ENCODE measurements at regions not wholly inside any gene's neighbourhood (a gene's known extent, or its start where the extent isn't known, plus 50 kb on each side); places are given as distances from the start of the nearest gene placed in this dataset.
"Not testable (repeated sequence)": the region's sequence is repeated elsewhere in the genome, so short reads cannot be mapped to it uniquely, and the experiment has no call there.

GRCh38 chr4:55255179-55255578 is 90.9 kb upstream of the SRD5A3 start:
- Mint-ChIP-seq H3K4me1 (ENCODE audit: low read depth) (no peaks in the 10 kb centered on the region), H3K4me3 (no peak overlapping the region)
- CTCF ChIA-PET = no interaction called here

GRCh38 chr4:55256787-55257186 is 89.3 kb upstream of the SRD5A3 start:
- no peaks in the 10 kb centered on the region for H3K36me3 Mint-ChIP-seq (ENCODE audit: low read depth)
- CTCF ChIA-PET = no interaction called here
- H3K4me3 Mint-ChIP-seq = no peak overlapping the region

More at GRCh38 chr4:55255179-55255578, 90.9 kb upstream of the SRD5A3 start:
- peaks cover 7% of the 10 kb centered on the region for H3K27me3 Mint-ChIP-seq (ENCODE audit: low read depth)
- no peaks in the 10 kb centered on the region for H3K9me3 Mint-ChIP-seq (ENCODE audit: insufficient read depth)
- no peaks in the 10 kb centered on the region for H3K36me3 Mint-ChIP-seq (ENCODE audit: low read depth)
- ATAC-seq (no peak), DNase-seq (no peak)
- POLR2A ChIA-PET = no interaction called here
- H3K27ac Mint-ChIP-seq = no peak overlapping the region

GRCh38 chr4:55258152-55258865 is 87.7 kb upstream of the SRD5A3 start:
- CTCF ChIA-PET = no interaction called here
- no peaks in the 10 kb centered on the region for H3K36me3 Mint-ChIP-seq (ENCODE audit: low read depth)
- H3K9me3 Mint-ChIP-seq (ENCODE audit: insufficient read depth) = no peaks in the 10 kb centered on the region
- POLR2A ChIA-PET = no interaction called here
- peaks cover 7% of the 10 kb centered on the region for H3K27me3 Mint-ChIP-seq (ENCODE audit: low read depth)
- H3K27ac Mint-ChIP-seq = no peak overlapping the region
- no peak overlapping the region for H3K4me3 Mint-ChIP-seq
- no peaks in the 10 kb centered on the region for H3K4me1 Mint-ChIP-seq (ENCODE audit: low read depth)
- DNase-seq (no peak), ATAC-seq (no peak)

More at GRCh38 chr4:55256787-55257186, 89.3 kb upstream of the SRD5A3 start:
- Mint-ChIP-seq H3K9me3 (ENCODE audit: insufficient read depth) (no peaks in the 10 kb centered on the region), H3K4me1 (ENCODE audit: low read depth) (no peaks in the 10 kb centered on the region), H3K27ac (no peak overlapping the region), H3K27me3 (ENCODE audit: low read depth) (peaks cover 7% of the 10 kb centered on the region)
- no peak for ATAC-seq
- no peak for DNase-seq
- POLR2A ChIA-PET = no interaction called here

- Mint-ChIP-seq H3K4me1 (ENCODE audit: low read depth) (no peaks in the 10 kb centered on the region), H3K9me3 (ENCODE audit: insufficient read depth) (no peaks in the 10 kb centered on the region), H3K4me3 (no peak overlapping the region), H3K36me3 (ENCODE audit: low read depth) (no peaks in the 10 kb centered on the region), H3K27me3 (ENCODE audit: low read depth) (peaks cover 7% of the 10 kb centered on the region), H3K27ac (no peak overlapping the region)
- ChIA-PET POLR2A (no interaction called here), CTCF (interaction anchor here (0.6 kb wide), 1 partner anchor 69 kb away, joined by 3 read pairs; no protein-coding TSS in a partner anchor)
- DNase-seq (no peak), ATAC-seq (no peak)
Measured at GRCh38 chr4:55259294-55259693, 86.7 kb upstream of the SRD5A3 start.

- no peak overlapping the region for H3K4me3 Mint-ChIP-seq
- H3K4me1 Mint-ChIP-seq (ENCODE audit: low read depth) = peaks cover 2% of the 10 kb centered on the region
- peaks cover 10% of the 10 kb centered on the region for H3K27me3 Mint-ChIP-seq (ENCODE audit: low read depth)
- no peaks in the 10 kb centered on the region for H3K36me3 Mint-ChIP-seq (ENCODE audit: low read depth)
- H3K9me3 Mint-ChIP-seq (ENCODE audit: insufficient read depth) = no peaks in the 10 kb centered on the region
- no peak overlapping the region for H3K27ac Mint-ChIP-seq
- no peak for DNase-seq
- CTCF ChIA-PET = no interaction called here
- POLR2A ChIA-PET = no interaction called here
- no peak for ATAC-seq
Measured at GRCh38 chr4:55269470-55269869, 76.6 kb upstream of the SRD5A3 start.

GRCh38 chr4:55269995-55270394 is 76.0 kb upstream of the SRD5A3 start:
- DNase-seq (no peak), ATAC-seq (no peak)
- ChIA-PET POLR2A (no interaction called here), CTCF (no interaction called here)
- Mint-ChIP-seq H3K4me3 (no peak overlapping the region), H3K27ac (no peak overlapping the region), H3K27me3 (ENCODE audit: low read depth) (peaks cover 10% of the 10 kb centered on the region), H3K9me3 (ENCODE audit: insufficient read depth) (no peaks in the 10 kb centered on the region), H3K36me3 (ENCODE audit: low read depth) (no peaks in the 10 kb centered on the region), H3K4me1 (ENCODE audit: low read depth) (peaks cover 2% of the 10 kb centered on the region)

GRCh38 chr4:55270481-55270880 is 75.6 kb upstream of the SRD5A3 start:
- no peak overlapping the region for H3K27ac Mint-ChIP-seq
- H3K9me3 Mint-ChIP-seq (ENCODE audit: insufficient read depth) = no peaks in the 10 kb centered on the region
- no peaks in the 10 kb centered on the region for H3K36me3 Mint-ChIP-seq (ENCODE audit: low read depth)
- no peak overlapping the region for H3K4me3 Mint-ChIP-seq
- CTCF ChIA-PET = interaction anchor here (0.5 kb wide), 1 partner anchor 728 kb away, joined by 3 read pairs; no protein-coding TSS in a partner anchor
- DNase-seq (no peak), ATAC-seq (no peak)
- peaks cover 10% of the 10 kb centered on the region for H3K27me3 Mint-ChIP-seq (ENCODE audit: low read depth)
- H3K4me1 Mint-ChIP-seq (ENCODE audit: low read depth) = peaks cover 2% of the 10 kb centered on the region
- POLR2A ChIA-PET = no interaction called here

- Mint-ChIP-seq H3K27ac (no peak overlapping the region), H3K4me3 (no peak overlapping the region), H3K4me1 (ENCODE audit: low read depth) (peaks cover 2% of the 10 kb centered on the region), H3K36me3 (ENCODE audit: low read depth) (no peaks in the 10 kb centered on the region), H3K27me3 (ENCODE audit: low read depth) (peaks cover 9% of the 10 kb centered on the region), H3K9me3 (ENCODE audit: insufficient read depth) (no peaks in the 10 kb centered on the region)
- ChIA-PET CTCF (no interaction called here), POLR2A (no interaction called here)
- DNase-seq = no peak
- no peak for ATAC-seq
Measured at GRCh38 chr4:55272102-55272501, 73.9 kb upstream of the SRD5A3 start.

- Mint-ChIP-seq H3K27ac (no peak overlapping the region), H3K9me3 (ENCODE audit: insufficient read depth) (no peaks in the 10 kb centered on the region), H3K27me3 (ENCODE audit: low read depth) (peaks cover 7% of the 10 kb centered on the region), H3K36me3 (ENCODE audit: low read depth) (no peaks in the 10 kb centered on the region), H3K4me1 (ENCODE audit: low read depth) (peaks cover 2% of the 10 kb centered on the region), H3K4me3 (no peak overlapping the region)
- ATAC-seq (no peak), DNase-seq (no peak)
- ChIA-PET POLR2A (no interaction called here), CTCF (no interaction called here)
Measured at GRCh38 chr4:55272589-55272988, 73.5 kb upstream of the SRD5A3 start.

- H3K36me3 Mint-ChIP-seq (ENCODE audit: low read depth) = no peaks in the 10 kb centered on the region
- H3K27ac Mint-ChIP-seq = no peak overlapping the region
- no peaks in the 10 kb centered on the region for H3K4me1 Mint-ChIP-seq (ENCODE audit: low read depth)
- POLR2A ChIA-PET = no interaction called here
- CTCF ChIA-PET = no interaction called here
- no peak overlapping the region for H3K4me3 Mint-ChIP-seq
- DNase-seq = no peak
- H3K27me3 Mint-ChIP-seq (ENCODE audit: low read depth) = peaks cover 5% of the 10 kb centered on the region
- peaks cover 4% of the 10 kb centered on the region for H3K9me3 Mint-ChIP-seq (ENCODE audit: insufficient read depth)
- ATAC-seq = no peak
Measured at GRCh38 chr4:55277011-55277410, 69.0 kb upstream of the SRD5A3 start.

GRCh38 chr4:55278316-55278715 is 67.7 kb upstream of the SRD5A3 start:
- no peaks in the 10 kb centered on the region for H3K36me3 Mint-ChIP-seq (ENCODE audit: low read depth)
- ATAC-seq = no peak
- ChIA-PET POLR2A (no interaction called here), CTCF (no interaction called here)
- H3K27me3 Mint-ChIP-seq (ENCODE audit: low read depth) = no peaks in the 10 kb centered on the region
- H3K4me3 Mint-ChIP-seq = no peak overlapping the region
- H3K27ac Mint-ChIP-seq = no peak overlapping the region
- H3K9me3 Mint-ChIP-seq (ENCODE audit: insufficient read depth) = peaks cover 4% of the 10 kb centered on the region
- no peaks in the 10 kb centered on the region for H3K4me1 Mint-ChIP-seq (ENCODE audit: low read depth)
- DNase-seq = no peak

- H3K4me3 Mint-ChIP-seq; H3K36me3 Mint-ChIP-seq (ENCODE audit: low read depth); H3K27me3 Mint-ChIP-seq (ENCODE audit: low read depth); CTCF ChIA-PET; ATAC-seq; POLR2A ChIA-PET; H3K4me1 Mint-ChIP-seq (ENCODE audit: low read depth); DNase-seq; H3K27ac Mint-ChIP-seq: not testable (repeated sequence)
- peaks cover 16% of the 10 kb centered on the region for H3K9me3 Mint-ChIP-seq (ENCODE audit: insufficient read depth)
Measured at GRCh38 chr4:55280474-55280873, 65.6 kb upstream of the SRD5A3 start.

GRCh38 chr4:55281118-55281683 is 64.8 kb upstream of the SRD5A3 start:
- H3K4me1 Mint-ChIP-seq (ENCODE audit: low read depth); ATAC-seq; DNase-seq; H3K36me3 Mint-ChIP-seq (ENCODE audit: low read depth); H3K4me3 Mint-ChIP-seq; CTCF ChIA-PET; H3K27ac Mint-ChIP-seq; H3K27me3 Mint-ChIP-seq (ENCODE audit: low read depth); POLR2A ChIA-PET: not testable (repeated sequence)
- peaks cover 16% of the 10 kb centered on the region for H3K9me3 Mint-ChIP-seq (ENCODE audit: insufficient read depth)
